HL-60 (cell line): ENCODE measurements at regions not wholly inside any gene's neighbourhood (a gene's known extent, or its start where the extent isn't known, plus 50 kb on each side); places are given as distances from the start of the nearest gene placed in this dataset.

Source experiments
- DNase-seq, 2 experiments: peaks; one replicate each; pipeline ENCODE4 v3.0.0-alpha.2; 2010 to 2020; ENCODE audit warnings: low read depth in 1 of 2, low spot score in 1 of 2
- H3K27ac ChIP-seq: fragments of 250-450 bp; sonication (Bioruptor Pico); replicated peaks from 2 replicates; pipeline ENCODE4 v1.5.1; 2020; ENCODE audit warnings: mild to moderate bottlenecking, moderate library complexity
- H3K27me3 ChIP-seq: fragments of 250-450 bp; sonication (Bioruptor Pico); 2 replicates; pipeline ENCODE4 v1.5.1; 2021; ENCODE audit warnings: mild to moderate bottlenecking, moderate library complexity; ENCODE audit not compliant: insufficient read depth, poor library complexity, severe bottlenecking
- H3K4me3 ChIP-seq: replicated peaks from 2 replicates; pipeline ENCODE4 v1.5.1; 2011; ENCODE audit warnings: mild to moderate bottlenecking, control low read depth, low read length; ENCODE audit not compliant: insufficient read depth
- GABPA ChIP-seq: IDR thresholded peaks from 2 replicates; pipeline ENCODE4 v1.6.1; 2012; ENCODE audit warnings: low read depth
- POLR2AphosphoS5 ChIP-seq: IDR thresholded peaks from 2 replicates; pipeline ENCODE4 v1.6.1; 2012; ENCODE audit warnings: low read depth
- REST ChIP-seq: IDR thresholded peaks from 2 replicates; pipeline ENCODE4 v1.6.1; 2012; ENCODE audit warnings: low read depth; ENCODE audit not compliant: insufficient replicate concordance
- SPI1 ChIP-seq: IDR thresholded peaks from 2 replicates; pipeline ENCODE4 v1.6.1; 2012; ENCODE audit warnings: low read depth, mild to moderate bottlenecking, borderline replicate concordance
- TF ChIP-seq, protein P1 (sequence below): IDR thresholded peaks from one replicate; pipeline ENCODE4 v1.5.1; 2011; ENCODE audit warnings: low read length, control low read depth, inconsistent platforms; ENCODE audit not compliant: insufficient read depth

GRCh38 chr16:86681031-86681756 is 102.8 kb downstream of the FOXL1 start:
- no peak for DNase-seq
- TF ChIP-seq, protein P1, sequence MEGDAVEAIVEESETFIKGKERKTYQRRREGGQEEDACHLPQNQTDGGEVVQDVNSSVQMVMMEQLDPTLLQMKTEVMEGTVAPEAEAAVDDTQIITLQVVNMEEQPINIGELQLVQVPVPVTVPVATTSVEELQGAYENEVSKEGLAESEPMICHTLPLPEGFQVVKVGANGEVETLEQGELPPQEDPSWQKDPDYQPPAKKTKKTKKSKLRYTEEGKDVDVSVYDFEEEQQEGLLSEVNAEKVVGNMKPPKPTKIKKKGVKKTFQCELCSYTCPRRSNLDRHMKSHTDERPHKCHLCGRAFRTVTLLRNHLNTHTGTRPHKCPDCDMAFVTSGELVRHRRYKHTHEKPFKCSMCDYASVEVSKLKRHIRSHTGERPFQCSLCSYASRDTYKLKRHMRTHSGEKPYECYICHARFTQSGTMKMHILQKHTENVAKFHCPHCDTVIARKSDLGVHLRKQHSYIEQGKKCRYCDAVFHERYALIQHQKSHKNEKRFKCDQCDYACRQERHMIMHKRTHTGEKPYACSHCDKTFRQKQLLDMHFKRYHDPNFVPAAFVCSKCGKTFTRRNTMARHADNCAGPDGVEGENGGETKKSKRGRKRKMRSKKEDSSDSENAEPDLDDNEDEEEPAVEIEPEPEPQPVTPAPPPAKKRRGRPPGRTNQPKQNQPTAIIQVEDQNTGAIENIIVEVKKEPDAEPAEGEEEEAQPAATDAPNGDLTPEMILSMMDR: no peak
- TF ChIP-seq REST (no peak), POLR2AphosphoS5 (no peak), SPI1 (no peak), GABPA (no peak)
- H3K4me3 ChIP-seq: no peak overlapping the region
- H3K27ac ChIP-seq: no peak overlapping the region
- no peaks in the 10 kb centered on the region for H3K27me3 ChIP-seq

DNA sequence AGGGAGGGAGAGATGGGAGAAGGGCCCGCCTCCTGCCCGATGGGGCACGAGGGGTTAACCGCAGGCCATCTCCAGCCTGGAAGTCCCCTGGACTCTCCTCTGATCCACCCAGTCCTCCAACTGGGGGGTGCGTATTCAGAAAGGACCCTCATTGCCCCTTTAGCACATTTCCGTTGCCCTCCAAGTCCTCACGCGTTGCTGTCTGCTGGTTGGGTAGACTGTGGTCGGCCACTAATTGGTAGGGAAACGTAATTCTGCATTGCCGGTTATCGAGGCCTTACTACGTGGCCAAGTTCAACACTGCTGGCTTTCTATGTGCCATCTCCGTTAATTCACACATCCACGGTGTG is 103.4 kb downstream of the FOXL1 start:
- DNase-seq: no peak
- H3K4me3 ChIP-seq: no peak overlapping the region
- no peak overlapping the region for H3K27ac ChIP-seq
- no peak for TF ChIP-seq REST
- no peak for TF ChIP-seq GABPA
- TF ChIP-seq, protein P1: no peak
- no peak for TF ChIP-seq SPI1
- no peak for TF ChIP-seq POLR2AphosphoS5
- H3K27me3 ChIP-seq: no peaks in the 10 kb centered on the region

GRCh38 chr16:86682219-86682904 is 104.0 kb downstream of the FOXL1 start:
- no peak for TF ChIP-seq SPI1
- TF ChIP-seq, protein P1: no peak
- TF ChIP-seq GABPA: no peak
- TF ChIP-seq POLR2AphosphoS5: no peak
- no peak for TF ChIP-seq REST
- no peak overlapping the region for H3K4me3 ChIP-seq
- no peaks in the 10 kb centered on the region for H3K27me3 ChIP-seq
- no peak overlapping the region for H3K27ac ChIP-seq
- DNase-seq: no peak
